Brain microvascular endothelial cell (primary cell): ENCODE measurements at regions not wholly inside any gene's neighbourhood (a gene's known extent, or its start where the extent isn't known, plus 50 kb on each side); places are given as distances from the start of the nearest gene placed in this dataset.

Experiments used
- DNase-seq: peaks from one replicate; pipeline ENCODE4 v3.0.0-alpha.2; 2020
- H3K27ac ChIP-seq: fragments of 250-450 bp; sonication (Bioruptor Pico); 2 replicates; pipeline ENCODE4 v1.5.1; 2020; ENCODE audit warnings: mild to moderate bottlenecking, moderate library complexity
- H3K27me3 ChIP-seq: fragments of 250-450 bp; sonication (Bioruptor Pico); replicated peaks from 2 replicates; pipeline ENCODE4 v1.5.1; 2020; ENCODE audit warnings: mild to moderate bottlenecking
- H3K36me3 ChIP-seq: fragments of 250-450 bp; sonication (Bioruptor Pico); replicated peaks from 2 replicates; pipeline ENCODE4 v1.5.1; 2020; ENCODE audit warnings: mild to moderate bottlenecking
- H3K4me3 ChIP-seq: 2 replicates; pipeline ENCODE4 v1.5.1; 2011; ENCODE audit warnings: low read depth, mild to moderate bottlenecking, control low read depth, low read length, moderate library complexity
- in situ Hi-C: cut with HindIII; loops from 2 replicates; pipeline ENCODE4 v1.10.0; 2017; ENCODE audit warnings: low sequenced_read_pairs, low pct_ligation_motif_present
- TF ChIP-seq, protein P1 (sequence below): IDR thresholded peaks from 2 replicates; pipeline ENCODE4 v1.5.1; 2011; ENCODE audit warnings: low read depth, mild to moderate bottlenecking, moderate library complexity, low read length, control low read depth, inconsistent platforms; ENCODE audit errors: missing control alignments

DNA sequence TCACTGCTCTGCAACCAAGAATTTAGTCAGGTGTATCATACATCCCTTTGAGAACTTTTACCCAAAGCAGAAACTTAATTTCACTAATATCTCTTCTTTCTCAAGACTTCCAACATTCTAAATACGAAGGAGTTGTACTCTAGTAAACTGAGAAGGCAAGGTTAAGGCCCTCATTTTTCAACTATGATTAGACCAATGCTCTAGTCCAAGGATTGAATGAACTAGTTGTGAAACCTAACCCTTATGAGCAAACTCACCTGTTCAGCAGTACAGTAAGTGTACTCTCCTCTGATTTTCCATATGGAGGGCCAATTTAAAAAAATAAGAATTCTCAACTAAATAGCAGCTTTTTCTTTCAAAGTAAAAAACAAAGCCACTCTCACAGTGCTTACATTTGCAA, 180.0 kb upstream of the C11orf58 start:
- Histone ChIP-seq H3K27ac (no peak overlapping the region), H3K4me3 (no peak overlapping the region), H3K36me3 (no peaks in the 10 kb centered on the region), H3K27me3 (no peaks in the 10 kb centered on the region)
- in situ Hi-C loops, result no loop called here
- DNase-seq, result no peak
- TF ChIP-seq, protein P1, sequence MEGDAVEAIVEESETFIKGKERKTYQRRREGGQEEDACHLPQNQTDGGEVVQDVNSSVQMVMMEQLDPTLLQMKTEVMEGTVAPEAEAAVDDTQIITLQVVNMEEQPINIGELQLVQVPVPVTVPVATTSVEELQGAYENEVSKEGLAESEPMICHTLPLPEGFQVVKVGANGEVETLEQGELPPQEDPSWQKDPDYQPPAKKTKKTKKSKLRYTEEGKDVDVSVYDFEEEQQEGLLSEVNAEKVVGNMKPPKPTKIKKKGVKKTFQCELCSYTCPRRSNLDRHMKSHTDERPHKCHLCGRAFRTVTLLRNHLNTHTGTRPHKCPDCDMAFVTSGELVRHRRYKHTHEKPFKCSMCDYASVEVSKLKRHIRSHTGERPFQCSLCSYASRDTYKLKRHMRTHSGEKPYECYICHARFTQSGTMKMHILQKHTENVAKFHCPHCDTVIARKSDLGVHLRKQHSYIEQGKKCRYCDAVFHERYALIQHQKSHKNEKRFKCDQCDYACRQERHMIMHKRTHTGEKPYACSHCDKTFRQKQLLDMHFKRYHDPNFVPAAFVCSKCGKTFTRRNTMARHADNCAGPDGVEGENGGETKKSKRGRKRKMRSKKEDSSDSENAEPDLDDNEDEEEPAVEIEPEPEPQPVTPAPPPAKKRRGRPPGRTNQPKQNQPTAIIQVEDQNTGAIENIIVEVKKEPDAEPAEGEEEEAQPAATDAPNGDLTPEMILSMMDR, result no peak

DNA sequence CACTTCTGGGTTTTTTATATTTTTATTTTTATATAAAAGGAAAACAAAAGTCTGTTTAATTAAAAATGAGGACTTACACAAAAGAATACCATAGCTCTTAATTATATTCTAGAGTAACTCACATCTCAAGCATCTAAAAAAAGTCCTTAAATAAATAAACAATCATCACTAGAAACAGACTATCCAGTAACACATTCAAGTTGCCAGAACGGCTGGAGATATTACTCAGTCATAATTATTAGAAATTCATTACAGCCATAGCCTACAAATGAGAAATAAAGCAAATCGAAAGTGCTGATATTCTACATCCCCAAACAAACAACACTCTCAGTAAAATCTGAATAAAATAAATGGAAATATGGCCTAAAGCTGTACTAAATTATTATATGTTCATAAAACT, 182.5 kb upstream of the C11orf58 start:
- Histone ChIP-seq H3K4me3 (no peak overlapping the region), H3K27me3 (no peaks in the 10 kb centered on the region), H3K36me3 (no peaks in the 10 kb centered on the region), H3K27ac (no peak overlapping the region)
- no peak for DNase-seq
- in situ Hi-C loops, result no loop called here
- TF ChIP-seq, protein P1, result no peak

DNA sequence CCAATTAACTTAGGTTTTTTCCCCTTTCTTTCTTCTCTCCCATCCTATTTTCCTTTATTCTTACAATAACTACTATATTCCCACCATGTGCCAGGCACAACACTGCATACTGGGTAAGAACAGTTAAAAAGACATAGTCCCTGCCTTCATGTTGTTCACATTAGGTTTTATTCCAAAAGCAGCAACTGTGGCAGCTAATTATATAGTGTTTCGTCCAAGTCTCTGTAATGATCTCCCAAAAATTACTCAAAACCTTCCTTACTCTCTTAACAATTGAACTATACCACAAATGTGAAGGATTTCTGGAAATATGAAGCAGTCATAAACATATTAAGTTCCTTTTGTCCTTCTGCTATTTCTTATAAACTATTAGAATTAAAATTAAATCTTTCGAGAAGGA, 184.1 kb upstream of the C11orf58 start:
- H3K27ac ChIP-seq, result no peak overlapping the region
- TF ChIP-seq, protein P1, result no peak
- no peak overlapping the region for H3K4me3 ChIP-seq
- in situ Hi-C loops, result no loop called here
- H3K27me3 ChIP-seq, result no peaks in the 10 kb centered on the region
- no peak for DNase-seq
- H3K36me3 ChIP-seq, result no peaks in the 10 kb centered on the region

DNA sequence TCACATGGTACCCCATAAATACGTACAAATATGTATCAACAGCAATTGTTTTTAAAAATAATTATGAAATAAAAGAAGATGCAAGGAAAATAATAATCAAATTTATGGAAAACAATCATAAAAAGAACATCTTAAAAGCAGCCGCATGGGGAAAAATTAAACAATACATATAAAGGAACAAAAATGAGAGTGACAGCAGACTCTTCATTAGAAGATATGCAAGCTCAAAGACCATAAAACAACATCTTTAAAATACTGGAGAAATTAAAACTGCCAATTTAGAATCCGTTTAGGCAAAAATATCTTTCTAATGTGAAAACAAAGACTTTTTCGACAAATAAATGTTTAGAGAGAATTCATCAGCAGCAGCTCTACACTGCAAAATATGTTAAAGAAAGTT, 190.6 kb upstream of the C11orf58 start:
- DNase-seq, result no peak
- H3K27ac ChIP-seq, result no peak overlapping the region
- no peak overlapping the region for H3K4me3 ChIP-seq
- in situ Hi-C loops, result no loop called here
- H3K27me3 ChIP-seq, result no peaks in the 10 kb centered on the region
- TF ChIP-seq, protein P1, result no peak
- H3K36me3 ChIP-seq, result no peaks in the 10 kb centered on the region

DNA sequence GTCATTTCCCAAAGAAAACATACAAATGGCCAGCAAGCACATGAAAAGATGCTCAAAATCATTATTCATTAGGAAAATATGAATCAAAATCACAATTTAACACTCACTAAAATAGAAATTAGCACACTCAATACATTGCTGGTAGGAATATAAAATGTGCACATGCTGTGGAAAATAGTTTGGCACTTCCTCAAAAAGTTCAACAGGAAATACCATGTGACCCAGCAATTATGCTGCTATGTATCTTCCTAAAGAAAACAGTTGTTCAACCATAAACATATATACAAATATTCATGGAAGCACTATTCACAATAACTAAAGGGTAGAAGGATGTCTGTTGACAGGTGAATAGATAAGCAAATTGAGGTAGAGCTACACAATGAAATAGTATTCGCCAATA, 187.3 kb upstream of the SOX6 start:
- no peaks in the 10 kb centered on the region for H3K36me3 ChIP-seq
- TF ChIP-seq, protein P1, result no peak
- H3K4me3 ChIP-seq, result no peak overlapping the region
- no peak overlapping the region for H3K27ac ChIP-seq
- in situ Hi-C loops, result no loop called here
- DNase-seq, result no peak
- H3K27me3 ChIP-seq, result no peaks in the 10 kb centered on the region

DNA sequence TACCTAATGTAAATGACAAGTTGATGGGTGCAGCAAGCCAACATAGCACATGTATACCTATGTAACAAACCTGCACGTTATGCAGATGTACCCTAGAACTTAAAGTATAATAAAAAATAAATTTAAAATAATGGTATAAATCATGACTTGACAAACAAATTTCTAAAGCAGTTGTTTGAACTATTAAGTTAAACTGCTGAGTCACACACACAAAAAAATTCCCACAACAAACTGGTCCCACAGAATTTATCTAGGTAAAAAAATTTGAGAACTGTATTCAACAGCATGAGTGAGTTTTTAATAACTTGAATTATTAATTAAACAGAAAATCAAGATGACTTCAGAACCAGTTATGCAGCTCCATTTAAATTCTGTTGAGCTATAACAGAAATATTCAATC, 186.0 kb upstream of the SOX6 start:
- Histone ChIP-seq H3K36me3 (no peaks in the 10 kb centered on the region), H3K27me3 (no peaks in the 10 kb centered on the region), H3K27ac (no peak overlapping the region), H3K4me3 (no peak overlapping the region)
- in situ Hi-C loops, result no loop called here
- TF ChIP-seq, protein P1, result no peak
- no peak for DNase-seq
